ENCODE measurements at regions not wholly inside any gene's neighbourhood (a gene's known extent, or its start where the extent isn't known, plus 50 kb on each side); places are given as distances from the start of the nearest gene placed in this dataset.
A peak's percentile ranks its signal among the peaks of the same experiment; 100 is the strongest.
"Not testable (repeated sequence)": the region's sequence is repeated elsewhere in the genome, so short reads cannot be mapped to it uniquely, and the experiment has no call there.

DNA sequence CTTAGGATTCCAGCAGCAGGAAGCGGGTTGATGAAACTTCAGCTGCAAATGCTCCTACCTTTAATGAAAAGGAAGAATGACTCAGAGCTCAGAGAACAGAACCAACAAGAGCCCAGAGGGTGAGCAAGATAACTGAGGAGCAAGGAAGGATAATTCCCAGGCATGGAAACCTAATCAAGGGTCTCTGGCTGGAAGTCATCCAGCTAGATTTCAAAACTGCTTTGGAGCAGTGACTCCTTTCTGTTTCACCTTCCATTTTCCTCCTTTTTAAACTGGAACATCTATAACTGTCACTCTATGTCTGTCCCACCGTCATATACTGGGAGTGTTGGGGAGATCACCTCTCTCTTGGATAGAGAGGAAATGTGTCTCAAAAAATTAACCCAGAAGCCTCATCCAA, 148.4 kb upstream of the RAB6C start:
- DNase-seq: no peak

DNA sequence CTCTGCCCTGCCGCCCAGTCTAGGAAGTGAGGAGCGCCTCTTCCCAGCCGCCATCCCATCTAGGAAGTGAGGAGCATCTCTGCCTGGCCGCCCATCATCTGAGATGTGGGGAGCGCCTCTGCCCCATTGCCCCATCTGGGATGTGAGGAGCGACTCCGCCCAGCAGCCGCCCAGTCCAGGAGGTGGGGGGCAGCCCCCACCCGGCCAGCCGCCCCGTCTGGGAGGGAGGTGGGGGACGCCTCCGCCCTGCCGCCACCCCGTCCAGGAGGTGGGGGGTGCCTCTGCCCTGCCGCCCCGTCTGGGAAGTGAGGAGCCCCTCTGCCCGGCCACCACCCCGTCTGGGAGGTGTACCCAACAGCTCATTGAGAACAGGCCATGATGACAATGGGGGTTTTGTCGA, 146.0 kb upstream of the RAB6C start:
- not testable (repeated sequence) for DNase-seq

DNA sequence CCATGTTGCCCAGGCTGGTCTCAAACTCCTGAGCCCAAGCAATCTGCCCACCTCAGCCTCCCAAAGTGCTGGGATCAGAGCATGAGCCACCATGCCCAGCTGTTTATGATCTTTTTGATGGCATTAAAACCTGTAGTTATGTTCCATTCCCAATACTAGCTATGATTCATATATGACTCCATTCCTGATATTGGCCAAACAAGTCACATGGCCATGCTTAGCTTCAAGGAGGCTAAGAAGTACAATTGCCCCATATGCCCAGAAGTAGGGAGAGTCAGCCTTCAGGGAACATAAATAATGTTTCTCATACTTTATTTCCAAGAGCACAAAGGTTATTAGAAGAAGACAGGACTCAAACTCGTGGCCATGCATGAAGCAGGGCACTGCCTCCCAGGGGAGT, 132.4 kb upstream of the RAB6C start:
- DNase-seq: no peak

DNA sequence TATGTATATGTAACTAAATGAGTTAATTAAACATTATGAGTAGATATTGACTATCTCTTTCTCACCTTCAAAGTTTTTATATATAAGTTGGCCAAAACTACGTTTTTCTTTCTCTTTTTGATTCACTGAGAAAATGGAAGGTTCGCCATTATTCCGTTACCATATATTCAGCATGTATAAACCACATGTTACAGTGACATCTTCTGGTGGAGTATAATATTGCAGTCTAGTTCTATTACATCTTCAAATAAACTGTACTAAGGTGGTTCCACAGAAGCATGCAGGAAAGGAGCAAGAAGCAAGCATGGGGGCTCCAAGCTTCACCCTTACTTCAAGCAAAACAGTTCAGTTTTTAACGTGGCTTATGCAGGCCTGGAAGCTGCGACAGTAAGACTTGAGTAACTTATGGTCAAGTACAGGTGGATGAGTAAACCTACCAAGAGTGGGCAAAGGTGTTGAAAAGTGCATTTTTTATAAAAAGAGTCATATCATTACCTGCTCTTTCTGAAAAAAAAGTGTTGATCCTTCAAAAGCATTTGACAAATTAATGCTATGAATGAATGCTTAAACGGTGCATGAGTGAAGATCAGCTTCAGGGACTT, 129.8 kb upstream of the RAB6C start:
- peak; percentile 68 for DNase-seq

DNA sequence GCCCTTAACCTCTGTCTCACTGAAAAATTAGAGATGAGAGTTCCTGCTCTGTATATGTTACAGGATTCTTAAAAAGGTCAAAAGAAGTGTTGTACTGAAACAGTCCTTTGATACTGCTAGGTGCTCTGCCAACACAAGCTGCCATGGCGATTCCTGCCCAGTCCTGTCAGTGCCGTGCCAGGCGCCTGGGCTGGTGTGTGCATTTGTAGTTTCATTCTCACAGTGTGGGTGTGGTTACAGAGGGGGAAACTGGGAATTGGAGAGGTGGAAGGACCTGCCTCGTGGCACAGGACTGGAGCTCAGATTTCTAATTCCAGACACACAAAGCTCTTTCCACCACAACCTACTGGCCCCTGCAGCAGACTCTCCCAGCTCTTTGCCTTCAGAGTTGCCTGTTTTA, 122.3 kb upstream of the RAB6C start:
- DNase-seq: no peak

DNA sequence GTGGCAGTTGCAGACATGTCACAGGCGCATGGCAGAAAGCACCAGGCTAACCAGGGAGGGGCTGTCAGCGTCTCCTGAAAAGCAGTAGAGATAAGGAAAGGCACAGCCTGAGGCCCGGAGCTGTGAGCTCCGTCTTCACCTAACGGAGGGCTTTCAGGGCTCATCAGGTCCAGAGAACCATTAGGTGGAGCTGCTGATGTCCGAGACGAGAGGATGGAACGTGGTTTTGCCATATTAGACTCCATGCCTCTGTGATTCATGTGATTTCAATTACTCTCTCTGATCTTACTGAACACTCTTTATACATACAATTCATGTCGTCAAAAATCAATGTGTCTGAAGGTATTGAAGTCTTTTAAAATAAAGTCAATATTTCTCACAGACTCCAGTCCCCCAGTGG, 120.3 kb upstream of the RAB6C start:
- DNase-seq: no peak

DNA sequence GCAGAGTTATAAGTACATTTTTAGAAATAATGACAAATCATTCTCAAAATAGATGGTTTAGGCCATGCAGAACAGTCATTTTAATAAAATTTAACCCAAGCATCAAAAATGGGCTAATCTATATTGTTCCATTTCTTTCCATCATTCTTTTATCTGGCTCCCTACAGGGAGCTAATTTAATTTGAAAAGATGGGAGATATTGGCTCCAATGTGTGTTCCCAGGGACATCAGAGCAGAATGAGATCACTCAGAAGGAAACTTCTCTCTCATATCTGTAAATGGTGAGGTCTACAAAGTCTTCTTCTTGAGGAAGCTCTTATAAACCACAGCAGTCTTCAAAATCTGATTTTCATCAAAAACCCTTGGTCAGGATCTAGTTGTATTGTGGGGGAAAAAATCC, 119.4 kb upstream of the RAB6C start:
- DNase-seq: no peak

DNA sequence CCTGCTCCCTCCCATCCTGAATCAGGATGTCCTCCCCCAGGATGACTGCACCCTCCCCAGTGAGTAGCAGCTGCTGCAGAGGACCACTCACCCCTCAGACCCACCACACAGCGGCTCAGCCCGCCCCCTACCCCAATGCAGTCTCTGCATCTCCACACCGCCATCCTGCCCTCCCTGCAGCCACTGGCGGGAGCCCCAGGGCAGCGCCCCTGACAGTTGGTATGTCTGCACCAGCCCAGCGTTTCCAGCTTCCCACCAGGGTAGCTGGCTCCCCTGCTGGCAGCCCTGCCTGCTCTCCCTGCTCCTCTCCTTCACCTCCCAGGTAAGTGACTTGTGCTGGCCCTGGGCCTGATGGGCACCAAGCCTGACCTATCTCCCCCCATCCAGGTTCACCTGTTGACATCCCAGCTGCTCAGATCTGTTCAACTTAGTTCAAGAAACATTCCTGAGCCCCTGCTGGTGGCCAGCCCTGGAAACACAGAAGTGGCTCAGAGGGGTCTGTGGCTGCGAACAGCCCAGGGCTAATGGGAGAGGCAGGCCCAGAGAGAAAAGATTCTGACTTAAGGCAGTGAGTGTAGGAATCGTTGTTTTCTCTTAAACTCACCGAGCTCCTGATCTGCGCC, 117.7 kb upstream of the RAB6C start:
- no peak for DNase-seq

DNA sequence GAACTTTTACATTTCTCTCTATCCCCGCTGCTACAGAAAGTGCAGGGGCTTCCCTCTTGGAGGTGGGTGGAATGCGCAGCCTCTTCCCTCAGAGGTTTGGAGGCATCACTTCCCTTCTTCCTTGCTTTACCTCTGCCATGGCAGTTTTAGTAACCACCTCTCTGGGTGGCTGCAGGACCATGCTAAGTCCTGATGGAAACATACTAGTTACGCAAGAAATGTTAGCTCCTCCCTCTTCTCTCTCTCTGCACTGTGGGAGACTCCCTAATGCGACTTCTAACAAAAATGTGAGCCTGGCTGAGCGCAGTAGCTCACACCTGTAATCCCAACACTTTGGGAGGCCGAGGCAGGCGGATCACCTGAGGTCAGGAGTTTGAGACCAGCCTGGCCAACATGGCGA, 116.8 kb upstream of the RAB6C start:
- DNase-seq: no peak

DNA sequence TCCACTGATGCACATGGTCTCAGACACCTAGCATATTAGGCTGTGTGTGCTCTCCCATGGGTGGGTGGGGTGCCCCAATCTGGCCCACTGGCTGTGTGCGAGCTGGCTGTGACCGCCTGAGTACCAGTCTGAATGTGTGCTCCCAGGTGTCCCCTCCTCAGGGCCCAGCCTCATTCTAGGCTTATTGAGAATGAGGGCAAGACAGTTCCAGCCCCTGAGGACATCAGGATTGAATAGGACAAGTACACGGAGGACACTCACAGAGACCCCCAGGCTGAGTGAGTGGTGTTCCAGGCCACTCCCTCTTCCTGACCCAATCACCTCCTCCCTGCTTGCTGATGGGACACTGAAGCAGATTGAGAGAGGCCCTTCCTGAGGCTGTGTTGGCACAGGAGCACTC, 116.1 kb upstream of the RAB6C start:
- DNase-seq: no peak

DNA sequence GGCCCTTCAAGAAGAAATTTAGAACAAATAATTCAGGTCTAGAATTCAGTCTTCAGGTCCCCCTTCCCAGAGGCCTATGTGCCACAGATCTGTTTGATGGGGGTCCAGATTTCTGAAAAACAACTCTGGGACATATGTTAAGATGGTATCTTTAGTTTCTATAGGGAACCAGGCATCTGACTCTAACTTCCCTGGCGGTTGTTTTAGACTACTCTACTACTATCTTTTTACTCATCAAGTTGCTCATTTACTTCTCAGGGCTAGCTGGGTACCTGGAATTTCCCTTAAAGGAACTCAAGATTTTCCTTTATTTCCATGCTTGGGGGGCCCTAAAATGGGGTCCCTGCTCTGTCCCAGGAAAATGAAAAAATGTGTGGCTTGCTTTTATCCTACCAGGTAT, 114.7 kb upstream of the RAB6C start:
- no peak for DNase-seq

DNA sequence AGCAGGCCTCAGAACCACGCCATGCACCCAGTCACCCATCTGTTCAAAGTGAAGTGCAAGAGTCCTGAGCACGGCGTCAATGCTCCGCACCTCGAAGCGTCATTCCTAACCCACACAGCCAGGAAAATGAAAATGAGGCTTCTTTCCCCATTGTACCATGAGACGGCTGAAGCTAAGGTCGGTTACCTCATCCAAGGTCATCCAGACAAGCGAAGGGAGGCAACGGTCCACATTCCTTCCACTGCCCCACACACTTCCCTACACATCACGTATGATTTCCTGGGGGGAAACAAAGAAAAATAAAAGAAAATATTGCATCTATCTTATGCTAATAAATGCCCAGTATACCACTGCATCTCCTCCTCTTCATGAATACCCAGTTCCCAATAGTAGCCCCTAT, 113.5 kb upstream of the RAB6C start:
- DNase-seq: no peak

DNA sequence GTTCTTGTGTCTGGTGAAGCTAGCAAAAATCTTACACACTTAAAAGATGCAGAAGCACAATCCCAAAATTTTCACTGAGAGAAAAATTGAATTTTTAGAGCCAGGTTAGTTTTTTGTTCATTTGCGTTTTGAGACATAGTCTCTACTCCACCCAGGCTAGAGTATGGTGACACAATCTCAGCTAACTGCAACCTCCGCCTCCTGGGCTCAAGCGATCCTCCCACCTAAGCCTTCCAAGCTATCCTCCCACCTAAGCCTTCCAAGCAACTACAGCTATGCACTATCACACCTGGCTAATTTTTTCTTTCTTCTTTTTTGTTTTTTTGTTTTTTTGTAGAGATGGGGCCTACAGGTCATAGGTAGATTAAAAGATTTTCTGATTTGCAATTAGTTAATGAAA, 113.1 kb upstream of the RAB6C start:
- no peak for DNase-seq

DNA sequence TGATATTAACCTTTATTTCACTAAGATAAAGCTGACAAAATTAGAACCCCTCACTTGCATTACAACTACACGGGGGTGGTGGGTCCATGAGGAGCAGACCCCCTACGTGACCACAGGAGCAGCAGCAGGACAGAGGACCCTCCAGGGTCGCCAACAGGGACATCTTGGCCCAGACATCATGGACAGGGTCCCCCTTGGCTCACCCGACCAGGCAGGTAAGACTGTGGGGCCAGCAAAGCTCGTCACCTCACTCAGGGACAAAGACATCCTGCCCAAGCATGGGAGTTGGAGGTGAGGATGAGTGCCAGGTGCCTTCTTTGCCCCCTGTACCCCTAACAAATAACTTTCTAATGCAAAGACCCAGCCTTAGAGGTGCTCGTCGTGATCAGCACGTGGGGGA, 111.3 kb upstream of the RAB6C start:
- DNase-seq: no peak

DNA sequence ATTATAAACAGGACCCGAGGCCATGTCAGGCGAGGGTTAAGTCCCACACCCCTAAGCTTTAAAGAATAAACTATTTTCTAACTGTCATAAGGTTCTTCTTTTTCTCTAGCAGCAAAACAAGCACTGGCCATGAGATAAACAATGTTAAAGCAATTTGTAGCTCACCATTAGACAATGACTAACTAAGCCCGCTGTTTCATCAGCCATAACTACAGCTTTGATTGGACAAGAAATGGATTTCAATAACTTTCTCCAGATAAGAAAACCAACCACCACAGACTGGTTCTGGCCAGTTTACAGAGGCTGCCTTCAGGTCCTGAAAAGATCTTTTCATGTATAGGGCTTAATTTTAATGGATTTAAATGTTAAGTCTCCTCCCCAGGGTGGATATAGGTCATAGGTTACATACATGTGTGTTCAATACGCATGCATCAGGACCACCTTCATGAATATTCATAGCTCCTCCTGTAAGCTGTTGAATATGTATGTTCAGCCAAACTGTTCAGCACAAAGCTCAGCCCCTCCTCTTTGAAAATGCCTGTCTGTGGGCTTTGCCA, 108.7 kb upstream of the RAB6C start:
- no peak for DNase-seq

DNA sequence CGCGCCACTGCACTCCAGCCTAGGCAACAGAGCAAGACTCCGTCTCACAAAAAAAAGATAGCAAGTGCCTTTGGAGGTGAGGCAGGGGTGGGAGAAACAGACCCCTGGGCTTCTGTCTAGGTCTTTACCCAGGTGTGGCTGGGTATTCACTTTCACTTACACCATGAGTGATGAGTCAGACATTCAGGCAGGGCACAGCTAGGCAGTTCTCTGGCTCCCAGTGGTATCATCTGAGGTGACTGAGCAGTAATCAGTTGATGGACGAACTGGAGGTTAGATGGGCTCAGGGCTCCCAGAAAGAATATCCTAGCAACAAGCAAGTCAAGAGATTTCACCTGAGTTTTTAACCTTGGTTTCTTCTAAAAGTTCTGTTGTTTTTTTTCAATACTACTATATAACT, 107.0 kb upstream of the RAB6C start:
- no peak for DNase-seq

DNA sequence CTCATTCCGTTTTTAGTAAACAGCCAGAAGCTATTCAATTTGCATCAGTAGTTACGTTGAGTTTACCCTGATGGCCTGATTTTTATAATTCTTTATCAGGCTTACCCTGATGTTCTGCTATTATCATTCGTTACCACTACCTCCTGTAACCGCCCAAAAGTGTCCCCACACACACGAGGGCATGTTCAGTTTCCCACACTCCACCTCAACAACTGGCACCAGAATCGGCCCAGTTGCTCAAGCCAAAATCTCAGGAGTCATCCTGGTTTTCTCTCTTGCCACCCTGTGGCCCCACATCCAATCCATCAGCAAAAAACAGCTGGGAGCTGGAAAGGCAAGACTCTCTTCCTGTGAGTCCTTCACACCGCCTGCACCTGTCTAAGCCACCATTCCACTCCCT, 102.9 kb upstream of the RAB6C start:
- DNase-seq: no peak

DNA sequence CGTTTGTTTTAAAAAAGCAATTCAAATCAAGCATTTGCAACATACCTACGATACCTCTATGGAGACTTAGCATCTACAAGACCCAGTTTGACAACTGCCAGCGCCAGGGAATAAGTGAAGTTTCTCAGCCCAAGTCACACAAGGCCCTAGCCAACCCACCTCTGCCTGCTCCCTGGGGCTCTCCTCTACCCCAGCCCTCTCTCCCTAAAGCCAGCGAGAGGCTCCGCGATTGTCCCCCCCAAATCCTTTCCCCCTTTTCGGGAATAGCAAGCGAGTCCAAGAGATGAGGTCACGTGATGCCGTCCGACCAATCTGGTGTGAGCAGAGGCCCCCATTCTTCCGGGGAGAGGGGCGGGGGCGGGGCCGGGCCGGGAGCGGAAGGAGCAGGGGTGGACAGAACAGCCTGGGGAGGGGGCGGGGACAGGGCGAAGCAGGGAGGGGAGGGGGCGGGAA, 102.2 kb upstream of the RAB6C start:
- peak; percentile 91 for DNase-seq

DNA sequence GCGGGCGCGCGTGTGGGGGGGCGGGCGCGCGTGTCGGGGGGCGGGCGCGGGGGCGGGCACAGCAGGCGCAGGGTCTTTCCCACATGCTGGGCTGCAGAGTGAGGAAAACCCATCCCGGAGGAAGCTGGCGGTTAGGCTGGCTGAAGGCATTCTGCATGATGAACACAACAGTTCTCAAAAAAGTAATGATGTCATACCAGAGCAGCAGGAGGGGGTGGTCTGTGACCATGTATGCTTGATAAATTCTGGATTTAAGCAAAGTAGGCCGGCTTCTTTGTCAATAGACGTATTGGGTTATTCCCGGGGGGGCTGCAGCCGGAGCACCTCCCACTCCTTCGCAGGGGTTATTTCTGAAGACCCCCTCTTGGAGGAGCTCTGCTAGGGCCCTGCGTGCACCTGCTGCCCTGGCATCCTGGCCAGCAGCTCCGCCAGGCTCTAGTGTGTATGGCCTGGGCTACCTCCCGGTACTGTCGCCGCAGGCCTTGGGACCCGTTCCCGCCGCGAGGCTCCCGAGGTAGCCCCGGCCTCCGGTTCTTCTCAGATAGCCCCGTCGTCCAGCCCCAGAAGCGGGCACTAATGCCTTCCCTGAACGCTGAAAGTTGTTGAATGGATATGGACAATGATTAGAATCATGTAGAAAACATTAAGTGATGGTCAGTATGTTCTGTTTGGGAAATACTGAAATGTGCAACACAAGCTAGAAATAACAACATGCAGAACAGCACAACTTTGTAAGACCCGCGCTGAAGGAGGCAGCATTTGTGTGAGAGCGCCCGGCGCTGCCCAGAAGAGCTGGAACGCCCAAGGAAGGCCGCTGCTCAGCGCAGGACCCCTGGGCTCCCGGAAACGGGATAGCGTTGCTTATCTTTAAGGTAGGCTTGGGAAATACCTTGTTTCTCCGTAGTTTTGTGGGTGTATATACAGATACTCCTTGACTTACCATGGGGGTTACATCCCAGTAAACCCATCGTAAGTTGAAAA, 101.4 kb upstream of the RAB6C start:
- DNase-seq: peak; percentile 65

DNA sequence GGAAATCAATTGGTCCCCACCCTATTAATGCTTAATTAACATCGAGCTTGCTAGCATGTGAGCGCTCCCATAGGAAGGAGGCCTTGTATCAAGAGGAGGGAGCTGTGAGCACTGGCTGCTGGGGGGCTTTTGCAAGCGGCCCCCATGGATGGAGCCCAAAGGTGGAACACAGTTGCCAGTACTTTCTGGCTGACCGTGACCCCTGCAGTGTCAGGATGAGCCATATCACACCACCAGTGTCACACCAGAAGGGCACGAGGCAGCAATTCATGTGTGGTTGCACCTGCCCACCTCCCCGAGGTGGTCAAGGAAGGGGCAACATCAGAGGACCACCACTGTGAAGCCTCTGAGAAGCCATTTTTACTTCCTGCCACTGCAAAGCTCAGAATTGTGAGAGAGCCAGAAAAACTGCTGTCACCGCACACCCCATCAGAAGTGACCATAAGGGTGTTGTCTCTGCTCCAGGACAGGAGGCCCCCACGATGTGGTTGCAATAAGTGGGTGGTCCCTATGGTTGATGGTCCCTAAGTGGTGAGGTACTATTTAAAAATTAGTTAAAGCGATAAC, 99.8 kb upstream of the RAB6C start:
- no peak for DNase-seq

DNA sequence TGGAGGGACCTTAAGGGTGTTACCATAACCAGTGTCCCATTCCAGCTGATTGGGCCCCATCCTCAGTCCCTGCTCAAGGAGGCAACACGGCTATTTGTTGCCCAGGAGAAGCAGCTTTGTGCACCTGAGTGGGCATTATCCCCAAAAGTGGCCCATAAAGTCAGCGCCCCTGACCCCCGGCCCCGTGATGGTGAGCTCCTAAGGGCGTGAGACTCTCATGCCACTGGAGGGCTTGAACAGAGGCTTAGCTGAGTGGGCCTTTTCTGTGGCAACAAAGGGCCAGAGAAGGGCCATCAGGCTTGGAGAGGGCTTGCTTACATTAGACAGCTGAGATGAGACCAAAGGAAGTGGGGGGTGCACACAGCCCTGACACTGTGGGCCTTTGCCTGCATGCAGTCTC, 99.2 kb upstream of the RAB6C start:
- no peak for DNase-seq

DNA sequence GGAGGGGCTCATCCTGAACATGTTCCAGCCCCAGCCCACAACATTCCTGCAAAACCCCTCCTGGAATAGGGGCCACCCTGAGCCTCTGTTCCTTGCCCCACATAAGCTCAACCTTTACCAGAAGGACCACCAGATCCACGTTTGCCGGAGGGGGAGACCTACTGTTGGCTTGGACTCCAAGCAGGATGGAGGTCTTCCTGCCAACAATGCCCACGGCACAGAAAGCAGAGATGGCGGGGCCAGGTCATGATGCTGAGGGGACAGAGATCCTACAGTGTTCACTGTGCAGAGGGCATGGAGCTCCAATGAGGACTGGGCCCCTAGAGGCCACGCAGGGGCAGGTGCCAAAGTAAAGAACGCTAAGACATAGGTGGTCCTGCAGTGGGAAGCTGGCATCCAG, 98.5 kb upstream of the RAB6C start:
- no peak for DNase-seq

DNA sequence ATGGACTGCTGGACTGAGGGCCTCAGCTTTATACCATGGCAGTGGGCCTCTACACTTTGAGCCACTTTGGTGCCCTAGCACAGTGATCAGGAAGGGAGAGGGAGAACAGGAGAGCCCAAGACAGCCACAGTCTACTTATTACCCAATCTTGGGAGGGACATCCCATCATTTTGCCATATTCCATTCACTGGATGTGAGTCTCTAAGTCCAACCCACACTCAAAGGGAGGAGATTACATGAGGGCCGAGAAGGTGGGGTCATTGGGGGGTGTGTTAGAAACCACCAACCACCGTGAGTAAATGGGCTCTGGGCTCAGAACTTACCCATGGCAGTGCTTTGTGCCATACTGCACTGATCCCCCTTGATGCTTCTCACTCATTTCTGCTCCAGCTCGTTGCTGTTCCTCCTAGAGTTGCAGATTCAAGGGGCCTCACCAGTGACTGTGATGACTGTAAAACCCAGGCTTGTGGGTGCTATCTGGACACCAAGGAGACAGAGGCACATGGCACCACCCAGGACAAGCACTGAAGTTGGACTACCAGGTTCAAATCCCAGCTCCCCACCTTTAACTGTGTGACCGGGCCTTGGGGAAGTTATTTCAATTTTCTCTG, 97.6 kb upstream of the RAB6C start:
- no peak for DNase-seq
